Ishikawa (cell line): ENCODE measurements at regions not wholly inside any gene's neighbourhood (a gene's known extent, or its start where the extent isn't known, plus 50 kb on each side); places are given as distances from the start of the nearest gene placed in this dataset.

Source experiments
- CEBPB ChIP-seq: IDR thresholded peaks from 2 replicates; pipeline ENCODE4 v1.6.1; 2012
- CREB1 ChIP-seq: IDR thresholded peaks from 2 replicates; pipeline ENCODE4 v1.6.1; 2012; ENCODE audit warnings: low read depth
- EGR1 ChIP-seq: IDR thresholded peaks from 2 replicates; pipeline ENCODE4 v1.6.1; 2012
- EP300 ChIP-seq: IDR thresholded peaks from 2 replicates; pipeline ENCODE4 v1.6.1; 2012; ENCODE audit warnings: borderline replicate concordance
- FOXM1 ChIP-seq: IDR thresholded peaks from 2 replicates; pipeline ENCODE4 v1.6.1; 2012; ENCODE audit warnings: low read depth, borderline replicate concordance
- NFIC ChIP-seq: IDR thresholded peaks from 2 replicates; pipeline ENCODE4 v1.6.1; 2012
- RAD21 ChIP-seq: IDR thresholded peaks from 2 replicates; pipeline ENCODE4 v1.6.1; 2012; ENCODE audit warnings: low read depth
- TAF1 ChIP-seq: IDR thresholded peaks from 2 replicates; pipeline ENCODE4 v1.6.1; 2012; ENCODE audit warnings: low read depth, mild to moderate bottlenecking
- TCF12 ChIP-seq: IDR thresholded peaks from 2 replicates; pipeline ENCODE4 v1.6.1; 2012; ENCODE audit warnings: low read depth
- TEAD4 ChIP-seq: IDR thresholded peaks from 2 replicates; pipeline ENCODE4 v1.6.1; 2012
- YY1 ChIP-seq: IDR thresholded peaks from 2 replicates; pipeline ENCODE4 v1.6.1; 2012; ENCODE audit warnings: low read depth
- ZBTB7A ChIP-seq: IDR thresholded peaks from 2 replicates; pipeline ENCODE4 v1.6.1; 2012; ENCODE audit warnings: low read depth
- TF ChIP-seq, protein P1 (sequence below): IDR thresholded peaks from 2 replicates; pipeline ENCODE4 v1.6.1; 2012
- TF ChIP-seq, protein P2 (sequence below): IDR thresholded peaks from 2 replicates; pipeline ENCODE4 v1.6.1; 2012; ENCODE audit warnings: low read depth, mild to moderate bottlenecking
- TF ChIP-seq, protein P3 (sequence below): IDR thresholded peaks from 2 replicates; pipeline ENCODE4 v1.6.1; 2012

DNA sequence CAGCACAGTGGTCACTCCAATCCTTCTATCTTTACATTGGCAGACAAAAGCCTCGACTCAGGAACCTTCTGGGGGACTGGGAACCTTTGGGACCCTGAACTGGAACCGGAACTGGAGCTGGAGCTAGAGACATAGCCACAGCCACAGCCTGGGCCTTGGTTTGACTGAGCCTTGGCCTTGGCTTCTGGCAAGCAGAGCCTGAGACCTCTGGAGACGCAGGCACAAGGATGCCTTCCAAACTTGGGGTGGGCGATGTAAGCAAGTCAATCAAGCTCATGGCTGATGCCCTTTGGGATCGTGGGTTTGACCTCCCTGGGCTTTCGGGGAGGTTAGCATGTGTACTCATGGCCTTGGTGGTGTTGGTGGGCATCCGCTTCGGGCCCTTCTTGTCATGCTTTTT lies 619.3 kb downstream of the MBD2 start:
- TF ChIP-seq, protein P1, sequence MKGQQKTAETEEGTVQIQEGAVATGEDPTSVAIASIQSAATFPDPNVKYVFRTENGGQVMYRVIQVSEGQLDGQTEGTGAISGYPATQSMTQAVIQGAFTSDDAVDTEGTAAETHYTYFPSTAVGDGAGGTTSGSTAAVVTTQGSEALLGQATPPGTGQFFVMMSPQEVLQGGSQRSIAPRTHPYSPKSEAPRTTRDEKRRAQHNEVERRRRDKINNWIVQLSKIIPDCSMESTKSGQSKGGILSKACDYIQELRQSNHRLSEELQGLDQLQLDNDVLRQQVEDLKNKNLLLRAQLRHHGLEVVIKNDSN = no peak
- TF ChIP-seq YY1 (no peak), ZBTB7A (no peak), TEAD4 (no peak), EP300 (no peak), CREB1 (no peak), CEBPB (no peak), NFIC (no peak), RAD21 (no peak)
- TF ChIP-seq, protein P2, sequence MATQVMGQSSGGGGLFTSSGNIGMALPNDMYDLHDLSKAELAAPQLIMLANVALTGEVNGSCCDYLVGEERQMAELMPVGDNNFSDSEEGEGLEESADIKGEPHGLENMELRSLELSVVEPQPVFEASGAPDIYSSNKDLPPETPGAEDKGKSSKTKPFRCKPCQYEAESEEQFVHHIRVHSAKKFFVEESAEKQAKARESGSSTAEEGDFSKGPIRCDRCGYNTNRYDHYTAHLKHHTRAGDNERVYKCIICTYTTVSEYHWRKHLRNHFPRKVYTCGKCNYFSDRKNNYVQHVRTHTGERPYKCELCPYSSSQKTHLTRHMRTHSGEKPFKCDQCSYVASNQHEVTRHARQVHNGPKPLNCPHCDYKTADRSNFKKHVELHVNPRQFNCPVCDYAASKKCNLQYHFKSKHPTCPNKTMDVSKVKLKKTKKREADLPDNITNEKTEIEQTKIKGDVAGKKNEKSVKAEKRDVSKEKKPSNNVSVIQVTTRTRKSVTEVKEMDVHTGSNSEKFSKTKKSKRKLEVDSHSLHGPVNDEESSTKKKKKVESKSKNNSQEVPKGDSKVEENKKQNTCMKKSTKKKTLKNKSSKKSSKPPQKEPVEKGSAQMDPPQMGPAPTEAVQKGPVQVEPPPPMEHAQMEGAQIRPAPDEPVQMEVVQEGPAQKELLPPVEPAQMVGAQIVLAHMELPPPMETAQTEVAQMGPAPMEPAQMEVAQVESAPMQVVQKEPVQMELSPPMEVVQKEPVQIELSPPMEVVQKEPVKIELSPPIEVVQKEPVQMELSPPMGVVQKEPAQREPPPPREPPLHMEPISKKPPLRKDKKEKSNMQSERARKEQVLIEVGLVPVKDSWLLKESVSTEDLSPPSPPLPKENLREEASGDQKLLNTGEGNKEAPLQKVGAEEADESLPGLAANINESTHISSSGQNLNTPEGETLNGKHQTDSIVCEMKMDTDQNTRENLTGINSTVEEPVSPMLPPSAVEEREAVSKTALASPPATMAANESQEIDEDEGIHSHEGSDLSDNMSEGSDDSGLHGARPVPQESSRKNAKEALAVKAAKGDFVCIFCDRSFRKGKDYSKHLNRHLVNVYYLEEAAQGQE = no peak

DNA sequence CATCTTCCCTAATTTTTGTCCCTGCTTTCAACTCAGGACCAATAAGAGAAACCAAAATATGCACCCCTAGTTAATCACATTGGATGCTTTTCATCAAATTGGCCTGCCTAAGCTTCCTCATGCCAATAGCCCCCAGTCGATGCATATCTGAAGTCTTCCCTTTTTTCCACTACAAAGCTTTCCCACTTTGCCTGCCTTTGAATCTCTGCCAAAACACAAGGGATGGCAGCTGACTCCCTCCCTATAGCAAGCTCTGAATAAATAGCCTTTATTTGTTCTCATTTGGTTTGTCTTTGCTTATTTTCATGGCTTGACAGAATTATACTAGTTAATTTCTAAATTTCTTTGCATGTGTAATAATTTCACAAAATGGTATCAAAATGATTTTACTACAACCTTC lies 621.2 kb downstream of the MBD2 start:
- no peak for TF ChIP-seq EP300
- no peak for TF ChIP-seq RAD21
- TF ChIP-seq FOXM1 = no peak
- no peak for TF ChIP-seq CEBPB
- TF ChIP-seq ZBTB7A = no peak
- TF ChIP-seq, protein P1 = no peak
- TF ChIP-seq, protein P3, sequence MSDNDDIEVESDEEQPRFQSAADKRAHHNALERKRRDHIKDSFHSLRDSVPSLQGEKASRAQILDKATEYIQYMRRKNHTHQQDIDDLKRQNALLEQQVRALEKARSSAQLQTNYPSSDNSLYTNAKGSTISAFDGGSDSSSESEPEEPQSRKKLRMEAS = no peak
- TF ChIP-seq TCF12 = no peak
- TF ChIP-seq, protein P2 = no peak
- no peak for TF ChIP-seq NFIC
- no peak for TF ChIP-seq CREB1
- TF ChIP-seq EGR1 = no peak
- TF ChIP-seq TAF1 = no peak
- no peak for TF ChIP-seq YY1
- TF ChIP-seq TEAD4 = no peak

DNA sequence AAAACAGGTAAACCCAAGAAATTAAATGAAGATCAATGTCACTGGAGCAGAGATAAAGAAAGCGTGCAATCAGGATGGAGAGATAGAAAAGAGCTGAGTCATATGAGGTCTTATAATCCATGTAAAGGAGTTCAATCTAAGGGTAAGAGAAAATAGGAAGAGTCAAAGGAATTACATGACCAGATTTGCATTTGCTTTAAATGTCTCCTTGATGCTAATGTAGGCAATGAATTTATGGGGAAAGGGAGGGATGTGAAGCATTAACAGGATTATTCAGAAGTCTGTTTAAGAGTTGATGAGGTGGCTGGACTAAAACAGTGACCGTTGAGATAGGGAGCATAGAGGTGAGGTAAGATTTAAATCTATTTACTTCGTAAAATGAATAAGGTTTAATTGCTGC lies 623.1 kb downstream of the MBD2 start:
- TF ChIP-seq, protein P1 = no peak
- no peak for TF ChIP-seq RAD21
- TF ChIP-seq NFIC = no peak
- no peak for TF ChIP-seq TAF1
- TF ChIP-seq, protein P2 = no peak
- no peak for TF ChIP-seq CREB1
- TF ChIP-seq CEBPB = no peak
- TF ChIP-seq FOXM1 = no peak
- no peak for TF ChIP-seq ZBTB7A
- TF ChIP-seq TCF12 = no peak
- TF ChIP-seq EGR1 = no peak
- TF ChIP-seq, protein P3 = no peak
- TF ChIP-seq YY1 = no peak
- TF ChIP-seq TEAD4 = no peak
- TF ChIP-seq EP300 = no peak

GRCh38 chr18:53586923-53587322 lies 637.5 kb downstream of the MBD2 start:
- TF ChIP-seq FOXM1 (no peak), CREB1 (no peak), TCF12 (no peak), ZBTB7A (no peak), TAF1 (no peak), YY1 (no peak), EP300 (no peak), TEAD4 (no peak), RAD21 (no peak), EGR1 (no peak), NFIC (no peak), CEBPB (no peak)
- TF ChIP-seq, protein P2 = no peak
- TF ChIP-seq, protein P1 = no peak
- TF ChIP-seq, protein P3 = no peak
